AG04450 (cell line): ENCODE measurements at regions not wholly inside any gene's neighbourhood (a gene's known extent, or its start where the extent isn't known, plus 50 kb on each side); places are given as distances from the start of the nearest gene placed in this dataset.

Experiments
- CTCF ChIA-PET: fragments of 300-600, 350-600 bp; formaldehyde crosslinking; extraction: SDS; loops from one replicate; lab custom pipeline; 2022; ENCODE audit warnings: antibody characterized with exemption, inconsistent platforms; lab: Charles Lee
- POLR2A ChIA-PET: fragments of 350-600 bp; formaldehyde crosslinking; extraction: SDS; loops from one replicate; lab custom pipeline; 2021; ENCODE audit warnings: antibody characterized with exemption, inconsistent platforms; lab: Yijun Ruan, JAX
- DNase-seq: peaks from one replicate; pipeline ENCODE4 v3.0.0-alpha.2; 2011; ENCODE audit warnings: low read depth, low spot score
- H3K27ac ChIP-seq: one replicate; pipeline ENCODE4 v1.5.1; 2012; ENCODE audit warnings: low read depth, low read length, control low read depth
- H3K27me3 ChIP-seq: one replicate; pipeline ENCODE4 v1.6.0; 2012; ENCODE audit warnings: low read length; ENCODE audit not compliant: control insufficient read depth, insufficient read depth
- H3K4me3 ChIP-seq: 2 replicates; pipeline ENCODE4 v1.5.1; 2011; ENCODE audit warnings: mild to moderate bottlenecking, low read depth, low read length, control low read depth
- H3K9me3 ChIP-seq: 2 replicates; pipeline ENCODE4 v1.5.1; 2012; ENCODE audit warnings: low read length; ENCODE audit not compliant: control insufficient read depth, insufficient read depth
- CTCF ChIP-seq: IDR thresholded peaks from 2 replicates; pipeline ENCODE4 v1.5.1; 2011; ENCODE audit warnings: low read depth, low read length, control low read depth, inconsistent platforms

GRCh38 chr11:129704831-129705230, 110.8 kb upstream of the TMEM45B start:
- POLR2A ChIA-PET = no interaction called here
- no peak for DNase-seq
- H3K27ac ChIP-seq = no peak overlapping the region
- no peak overlapping the region for H3K4me3 ChIP-seq
- H3K9me3 ChIP-seq = no peaks in the 10 kb centered on the region; the same call in 1 of the 2 replicates
- no peak for TF ChIP-seq CTCF
- CTCF ChIA-PET = no interaction called here
- H3K27me3 ChIP-seq = peaks cover 2% of the 10 kb centered on the region

GRCh38 chr11:129705341-129705740, 110.3 kb upstream of the TMEM45B start:
- no peak for DNase-seq
- no peak overlapping the region for H3K4me3 ChIP-seq
- ChIA-PET CTCF (no interaction called here), POLR2A (no interaction called here)
- peaks cover 2% of the 10 kb centered on the region for H3K27me3 ChIP-seq
- no peak overlapping the region for H3K27ac ChIP-seq
- no peaks in the 10 kb centered on the region; the same call in 1 of the 2 replicates for H3K9me3 ChIP-seq
- TF ChIP-seq CTCF = no peak

GRCh38 chr11:129705933-129706332, 109.7 kb upstream of the TMEM45B start:
- no peaks in the 10 kb centered on the region for H3K9me3 ChIP-seq
- no peaks in the 10 kb centered on the region for H3K27me3 ChIP-seq
- H3K27ac ChIP-seq = no peak overlapping the region
- DNase-seq = no peak
- no peak for TF ChIP-seq CTCF
- H3K4me3 ChIP-seq = no peak overlapping the region
- CTCF ChIA-PET = no interaction called here
- POLR2A ChIA-PET = no interaction called here

- Histone ChIP-seq H3K9me3 (no peaks in the 10 kb centered on the region), H3K27ac (no peak overlapping the region), H3K27me3 (no peaks in the 10 kb centered on the region), H3K4me3 (no peak overlapping the region)
- ChIA-PET POLR2A (no interaction called here), CTCF (no interaction called here)
- no peak for DNase-seq
- no peak for TF ChIP-seq CTCF
Observed at GRCh38 chr11:129709801-129710398, 105.7 kb upstream of the TMEM45B start.

GRCh38 chr11:129710423-129710822, 105.2 kb upstream of the TMEM45B start:
- TF ChIP-seq CTCF = no peak
- DNase-seq = no peak
- CTCF ChIA-PET = interaction anchor here (1.7 kb wide), 1 partner anchor 15 kb away, joined by 7 read pairs; no protein-coding TSS in a partner anchor
- POLR2A ChIA-PET = no interaction called here
- H3K27me3 ChIP-seq = no peaks in the 10 kb centered on the region
- H3K27ac ChIP-seq = no peak overlapping the region
- no peaks in the 10 kb centered on the region for H3K9me3 ChIP-seq
- H3K4me3 ChIP-seq = no peak overlapping the region
